IPS-18a (cell line): ENCODE measurements at regions not wholly inside any gene's neighbourhood (a gene's known extent, or its start where the extent isn't known, plus 50 kb on each side); places are given as distances from the start of the nearest gene placed in this dataset.
"Not testable (repeated sequence)": the region's sequence is repeated elsewhere in the genome, so short reads cannot be mapped to it uniquely, and the experiment has no call there.

Source experiments
- H3K27ac ChIP-seq: one replicate; pipeline ENCODE4 v1.5.1; 2013; ENCODE audit warnings: low read length
- H3K27me3 ChIP-seq: one replicate; pipeline ENCODE4 v1.6.1; 2013; ENCODE audit warnings: mild to moderate bottlenecking, low read length; ENCODE audit not compliant: control insufficient read depth, insufficient read depth
- H3K36me3 ChIP-seq: one replicate; pipeline ENCODE4 v1.6.1; 2013; ENCODE audit warnings: low read depth, low read length; ENCODE audit not compliant: control insufficient read depth
- H3K4me1 ChIP-seq: one replicate; pipeline ENCODE4 v1.6.1; 2013; ENCODE audit warnings: low read depth, low read length; ENCODE audit not compliant: control insufficient read depth
- H3K4me3 ChIP-seq: one replicate; pipeline ENCODE4 v1.5.1; 2013; ENCODE audit warnings: low read length
- H3K9ac ChIP-seq: one replicate; pipeline ENCODE4 v1.6.1; 2013; ENCODE audit warnings: mild to moderate bottlenecking, low read length, moderate library complexity
- H3K9me3 ChIP-seq: one replicate; pipeline ENCODE4 v1.6.1; 2013; ENCODE audit warnings: low read depth, low read length; ENCODE audit not compliant: control insufficient read depth

- Histone ChIP-seq H3K36me3 (no peaks in the 10 kb centered on the region), H3K27ac (no peak overlapping the region), H3K4me3 (no peak overlapping the region)
Observed at GRCh38 chr11:119567688-119568582, 145.0 kb upstream of the THY1 start.

GRCh38 chr11:119566319-119566718, 143.3 kb upstream of the THY1 start:
- Histone ChIP-seq H3K27ac (no peak overlapping the region), H3K4me3 (no peak overlapping the region), H3K36me3 (no peaks in the 10 kb centered on the region), H3K9me3 (no peaks in the 10 kb centered on the region), H3K9ac (no peak overlapping the region), H3K27me3 (no peaks in the 10 kb centered on the region), H3K4me1 (peaks cover 11% of the 10 kb centered on the region)

More at GRCh38 chr11:119567688-119568582, 145.0 kb upstream of the THY1 start:
- peaks cover 11% of the 10 kb centered on the region for H3K4me1 ChIP-seq
- H3K27me3 ChIP-seq: no peaks in the 10 kb centered on the region
- H3K9ac ChIP-seq: no peak overlapping the region
- H3K9me3 ChIP-seq: no peaks in the 10 kb centered on the region

- not testable (repeated sequence) for H3K36me3 ChIP-seq, H3K4me3 ChIP-seq, H3K27me3 ChIP-seq, H3K9ac ChIP-seq, H3K27ac ChIP-seq, H3K9me3 ChIP-seq
- H3K4me1 ChIP-seq: peaks cover 11% of the 10 kb centered on the region
Observed at GRCh38 chr11:119565693-119566092, 142.7 kb upstream of the THY1 start.

GRCh38 chr11:119560961-119561360, 138.0 kb upstream of the THY1 start:
- Histone ChIP-seq H3K4me3 (no peak overlapping the region), H3K27ac (no peak overlapping the region), H3K4me1 (no peaks in the 10 kb centered on the region), H3K36me3 (no peaks in the 10 kb centered on the region), H3K27me3 (no peaks in the 10 kb centered on the region), H3K9me3 (no peaks in the 10 kb centered on the region), H3K9ac (no peak overlapping the region)

- H3K27ac ChIP-seq: no peak overlapping the region
- H3K4me1 ChIP-seq: no peaks in the 10 kb centered on the region
- no peaks in the 10 kb centered on the region for H3K36me3 ChIP-seq
- no peak overlapping the region for H3K9ac ChIP-seq
- no peaks in the 10 kb centered on the region for H3K27me3 ChIP-seq
- H3K9me3 ChIP-seq: no peaks in the 10 kb centered on the region
- no peak overlapping the region for H3K4me3 ChIP-seq
Observed at GRCh38 chr11:119560291-119560690, 137.3 kb upstream of the THY1 start.

- Histone ChIP-seq H3K4me3 (no peak overlapping the region), H3K27me3 (no peaks in the 10 kb centered on the region), H3K27ac (no peak overlapping the region), H3K9ac (no peak overlapping the region), H3K4me1 (peaks cover 5% of the 10 kb centered on the region), H3K36me3 (no peaks in the 10 kb centered on the region), H3K9me3 (no peaks in the 10 kb centered on the region)
Observed at GRCh38 chr11:119552106-119552485, 129.1 kb upstream of the THY1 start.

GRCh38 chr11:119551420-119552105, 128.6 kb upstream of the THY1 start:
- Histone ChIP-seq H3K4me1 (peaks cover 5% of the 10 kb centered on the region), H3K27ac (no peak overlapping the region), H3K9ac (no peak overlapping the region), H3K4me3 (no peak overlapping the region), H3K27me3 (no peaks in the 10 kb centered on the region), H3K36me3 (no peaks in the 10 kb centered on the region), H3K9me3 (no peaks in the 10 kb centered on the region)

- no peaks in the 10 kb centered on the region for H3K27me3 ChIP-seq
- no peak overlapping the region for H3K4me3 ChIP-seq
- no peaks in the 10 kb centered on the region for H3K9me3 ChIP-seq
- no peaks in the 10 kb centered on the region for H3K36me3 ChIP-seq
- H3K9ac ChIP-seq: no peak overlapping the region
- peaks cover 5% of the 10 kb centered on the region for H3K4me1 ChIP-seq
- no peak overlapping the region for H3K27ac ChIP-seq
Observed at GRCh38 chr11:119550053-119550752, 127.2 kb upstream of the THY1 start.

GRCh38 chr11:119547511-119547910, 124.5 kb upstream of the THY1 start:
- H3K4me3 ChIP-seq: no peak overlapping the region
- H3K9ac ChIP-seq: no peak overlapping the region
- H3K36me3 ChIP-seq: no peaks in the 10 kb centered on the region

GRCh38 chr11:119545978-119546915, 123.3 kb upstream of the THY1 start:
- Histone ChIP-seq H3K36me3 (no peaks in the 10 kb centered on the region), H3K27me3 (no peaks in the 10 kb centered on the region), H3K4me1 (no peaks in the 10 kb centered on the region), H3K27ac (no peak overlapping the region), H3K9me3 (no peaks in the 10 kb centered on the region), H3K4me3 (no peak overlapping the region), H3K9ac (no peak overlapping the region)

More at GRCh38 chr11:119547511-119547910, 124.5 kb upstream of the THY1 start:
- peaks cover 5% of the 10 kb centered on the region for H3K4me1 ChIP-seq
- no peaks in the 10 kb centered on the region for H3K9me3 ChIP-seq
- no peaks in the 10 kb centered on the region for H3K27me3 ChIP-seq
- no peak overlapping the region for H3K27ac ChIP-seq
